ENCODE measurements at regions not wholly inside any gene's neighbourhood (a gene's known extent, or its start where the extent isn't known, plus 50 kb on each side); places are given as distances from the start of the nearest gene placed in this dataset.

GRCh38 chr2:16020389-16021008 lies 80.1 kb downstream of the MYCN start:
- no peaks in the 10 kb centered on the region for H3K9me3 ChIP-seq (ENCODE audit: control insufficient read depth in 1 of 2, insufficient read depth in 1 of 2, low read length in 2 of 2)
- no peak overlapping the region for H3K4me3 Mint-ChIP-seq
- no peak overlapping the region for H3K27ac Mint-ChIP-seq
- no peak overlapping the region for H3K27ac ChIP-seq (ENCODE audit: low read depth in 1 of 2, low read length in 2 of 2)
- DNase-seq (no peak), ATAC-seq (ENCODE audit: poor library complexity) (no peak)
- no peaks in the 10 kb centered on the region for H3K36me3 Mint-ChIP-seq (ENCODE audit: low read depth)
- POLR2A ChIA-PET = no interaction called here
- CTCF ChIA-PET = no interaction called here
- H3K4me3 ChIP-seq (ENCODE audit: low read length) = no peak overlapping the region
- H3K9me3 Mint-ChIP-seq = no peaks in the 10 kb centered on the region
- H3K4me1 Mint-ChIP-seq (ENCODE audit: low read depth) = no peaks in the 10 kb centered on the region
- peaks cover 0 to 5% of the 10 kb centered on the region in 2 experiments for H3K27me3 ChIP-seq (ENCODE audit: control insufficient read depth in 1 of 2, insufficient read depth in 2 of 2, low read length in 2 of 2)
- H3K36me3 ChIP-seq (ENCODE audit: insufficient read depth, low read length) = no peaks in the 10 kb centered on the region
- TF ChIP-seq CTCF (IDR thresholded peaks at IDR 0.05) = no peak
- H3K27me3 Mint-ChIP-seq = peaks cover 7% of the 10 kb centered on the region
- intact Hi-C loops (cut with DNase I, micrococcal nuclease) = no loop called here
- H3K4me1 ChIP-seq (ENCODE audit: insufficient read depth, low read length) = no peaks in the 10 kb centered on the region

- Histone ChIP-seq H3K36me3 (ENCODE audit: insufficient read depth, low read length) (no peaks in the 10 kb centered on the region), H3K27ac (ENCODE audit: low read depth in 1 of 2, low read length in 2 of 2) (no peak overlapping the region), H3K4me3 (ENCODE audit: low read length) (no peak overlapping the region), H3K27me3 (ENCODE audit: control insufficient read depth in 1 of 2, insufficient read depth in 2 of 2, low read length in 2 of 2) (peaks cover 0 to 7% of the 10 kb centered on the region in 2 experiments), H3K9me3 (ENCODE audit: control insufficient read depth in 1 of 2, insufficient read depth in 1 of 2, low read length in 2 of 2) (peaks cover 0 to 5% of the 10 kb centered on the region in 2 experiments), H3K4me1 (ENCODE audit: insufficient read depth, low read length) (no peaks in the 10 kb centered on the region)
- Mint-ChIP-seq H3K4me1 (ENCODE audit: low read depth) (peaks cover 3% of the 10 kb centered on the region), H3K27me3 (peaks cover 11% of the 10 kb centered on the region), H3K9me3 (no peaks in the 10 kb centered on the region), H3K36me3 (ENCODE audit: low read depth) (no peaks in the 10 kb centered on the region), H3K4me3 (no peak overlapping the region), H3K27ac (no peak overlapping the region)
- TF ChIP-seq CTCF (IDR thresholded peaks at IDR 0.05) = no peak
- CTCF ChIA-PET = no interaction called here
- POLR2A ChIA-PET = no interaction called here
- ATAC-seq (ENCODE audit: poor library complexity) = no peak
- intact Hi-C loops (cut with DNase I, micrococcal nuclease) = no loop called here
- no peak for DNase-seq
Observed at GRCh38 chr2:16019617-16020351, 79.4 kb downstream of the MYCN start.

GRCh38 chr2:16019060-16019480 lies 78.7 kb downstream of the MYCN start:
- peaks cover 9% of the 10 kb centered on the region for H3K4me1 Mint-ChIP-seq (ENCODE audit: low read depth)
- H3K9me3 ChIP-seq (ENCODE audit: control insufficient read depth in 1 of 2, insufficient read depth in 1 of 2, low read length in 2 of 2) = peaks cover 0 to 5% of the 10 kb centered on the region in 2 experiments
- no peaks in the 10 kb centered on the region for H3K36me3 Mint-ChIP-seq (ENCODE audit: low read depth)
- no peaks in the 10 kb centered on the region for H3K4me1 ChIP-seq (ENCODE audit: insufficient read depth, low read length)
- no peak overlapping the region for H3K27ac Mint-ChIP-seq
- ChIA-PET POLR2A (no interaction called here), CTCF (no interaction called here)
- no peak overlapping the region for H3K4me3 ChIP-seq (ENCODE audit: low read length)
- no peak for TF ChIP-seq CTCF (IDR thresholded peaks at IDR 0.05)
- intact Hi-C loops (cut with DNase I, micrococcal nuclease) = no loop called here
- H3K27me3 ChIP-seq (ENCODE audit: control insufficient read depth in 1 of 2, insufficient read depth in 2 of 2, low read length in 2 of 2) = peaks cover 7 to 14% of the 10 kb centered on the region in 2 experiments
- H3K9me3 Mint-ChIP-seq = no peaks in the 10 kb centered on the region
- H3K36me3 ChIP-seq (ENCODE audit: insufficient read depth, low read length) = no peaks in the 10 kb centered on the region
- ATAC-seq (ENCODE audit: poor library complexity) (no peak), DNase-seq (no peak)
- H3K27ac ChIP-seq (ENCODE audit: low read depth in 1 of 2, low read length in 2 of 2) = no peak overlapping the region
- H3K27me3 Mint-ChIP-seq = peaks cover 18% of the 10 kb centered on the region
- no peak overlapping the region for H3K4me3 Mint-ChIP-seq
